CD14-positive monocyte (primary cell): ENCODE measurements at regions not wholly inside any gene's neighbourhood (a gene's known extent, or its start where the extent isn't known, plus 50 kb on each side); places are given as distances from the start of the nearest gene placed in this dataset.
A peak's percentile ranks its signal among the peaks of the same experiment; 100 is the strongest.

Source experiments
- DNase-seq, 3 donors: peaks; one replicate each; pipeline ENCODE4 v3.0.0-alpha.2; 2011 to 2022
- H2AFZ ChIP-seq: 2 replicates; pipeline ENCODE4 v1.6.0; 2012; ENCODE audit warnings: mild to moderate bottlenecking, low read depth, low read length, inconsistent platforms; ENCODE audit not compliant: insufficient read depth, poor library complexity, severe bottlenecking
- H3K27ac ChIP-seq, 2 donors: 1 replicate in 1 of 2; 2 replicates in 1 of 2; pipeline ENCODE4 v1.5.1; 2012 to 2013; ENCODE audit warnings: low read length in 2 of 2, control low read depth in 1 of 2, inconsistent platforms in 1 of 2, low read depth in 1 of 2, mild to moderate bottlenecking in 1 of 2
- H3K27me3 ChIP-seq, 2 donors: one replicate each; pipeline versions ENCODE4 v1.6.0 to v1.6.1; 2011 to 2013; ENCODE audit warnings: low read length in 2 of 2; ENCODE audit not compliant: control insufficient read depth in 2 of 2, insufficient read depth in 2 of 2
- H3K36me3 ChIP-seq, 2 donors: replicated peaks in 1 of 2; 1 replicate in 1 of 2; 2 replicates in 1 of 2; pipeline versions ENCODE4 v1.5.1 to v1.6.1; 2012 to 2013; ENCODE audit warnings: low read length in 2 of 2, control low read depth in 1 of 2, inconsistent platforms in 1 of 2, mild to moderate bottlenecking in 1 of 2; ENCODE audit not compliant: insufficient read depth in 2 of 2, control insufficient read depth in 1 of 2
- H3K4me1 ChIP-seq, 2 donors: 1 replicate in 1 of 2; 2 replicates in 1 of 2; pipeline versions ENCODE4 v1.5.1 to v1.6.1; 2012 to 2013; ENCODE audit warnings: low read length in 2 of 2, control low read depth in 1 of 2, inconsistent platforms in 1 of 2, mild to moderate bottlenecking in 1 of 2, moderate library complexity in 1 of 2; ENCODE audit not compliant: insufficient read depth in 2 of 2, control insufficient read depth in 1 of 2
- H3K4me2 ChIP-seq: replicated peaks from 2 replicates; pipeline ENCODE3; 2012; ENCODE audit warnings: low read length, moderate library complexity, mild to moderate bottlenecking; ENCODE audit not compliant: poor library complexity, severe bottlenecking; ENCODE audit errors: extremely low read depth
- H3K4me3 ChIP-seq, 3 experiments: fragments of 200-600 bp in 1 of 3; sonication (generic) in 1 of 3; replicated peaks in 1 of 3; 1 replicate in 2 of 3; 2 replicates in 1 of 3; pipeline ENCODE4 v1.5.1; 2011 to 2013; ENCODE audit warnings: low read length in 3 of 3, mild to moderate bottlenecking in 3 of 3, control low read depth in 2 of 3, low read depth in 2 of 3, inconsistent platforms in 1 of 3, moderate library complexity in 1 of 3
- H3K79me2 ChIP-seq: 2 replicates; pipeline ENCODE4 v1.6.0; 2012; ENCODE audit warnings: mild to moderate bottlenecking, control low read depth, inconsistent platforms, low read length, moderate library complexity; ENCODE audit not compliant: insufficient read depth
- H3K9ac ChIP-seq: 2 replicates; pipeline ENCODE4 v1.6.0; 2017; ENCODE audit warnings: low read length, mild to moderate bottlenecking; ENCODE audit not compliant: insufficient read depth, poor library complexity, severe bottlenecking
- H3K9me3 ChIP-seq, 2 donors: replicated peaks in 1 of 2; 1 replicate in 1 of 2; 2 replicates in 1 of 2; pipeline versions ENCODE4 v1.5.1 to v1.6.1; 2012 to 2013; ENCODE audit warnings: low read length in 2 of 2, control low read depth in 1 of 2; ENCODE audit not compliant: control insufficient read depth in 1 of 2, insufficient read depth in 1 of 2
- H4K20me1 ChIP-seq: 2 replicates; pipeline ENCODE4 v1.6.0; 2012; ENCODE audit warnings: mild to moderate bottlenecking, low read length, control low read depth, moderate library complexity; ENCODE audit not compliant: insufficient read depth
- H3K27ac Mint-ChIP-seq, 7 donors: one replicate each; pipeline ENCODE4 v1.8.0; 2020; ENCODE audit warnings: mild to moderate bottlenecking in 7 of 7, mixed read lengths in 7 of 7, moderate library complexity in 6 of 7, inconsistent platforms in 2 of 7
- H3K27me3 Mint-ChIP-seq, 3 donors: one replicate each; pipeline ENCODE4 v1.8.0; 2021 to 2022; ENCODE audit warnings: low read depth in 3 of 3, mild to moderate bottlenecking in 3 of 3, mixed read lengths in 3 of 3, moderate library complexity in 3 of 3, inconsistent platforms in 1 of 3
- H3K36me3 Mint-ChIP-seq, 2 donors: one replicate each; pipeline ENCODE4 v1.8.0; 2020; ENCODE audit warnings: mixed read lengths in 2 of 2, inconsistent platforms in 1 of 2, mild to moderate bottlenecking in 1 of 2
- H3K4me1 Mint-ChIP-seq: one replicate; pipeline ENCODE4 v1.8.0; 2020; ENCODE audit warnings: mild to moderate bottlenecking, mixed read lengths
- H3K4me3 Mint-ChIP-seq, 2 donors: one replicate each; pipeline ENCODE4 v1.8.0; 2020; ENCODE audit warnings: mild to moderate bottlenecking in 2 of 2, mixed read lengths in 2 of 2, moderate library complexity in 1 of 2
- H3K9me3 Mint-ChIP-seq, 7 donors: one replicate each; pipeline ENCODE4 v1.8.0; 2020 to 2022; ENCODE audit warnings: mixed read lengths in 7 of 7, mild to moderate bottlenecking in 6 of 7, moderate library complexity in 6 of 7, inconsistent platforms in 2 of 7
- CTCF ChIP-seq: fragments of 200-600 bp; IDR thresholded peaks from one replicate; pipeline ENCODE4 v1.8.0; 2022; ENCODE audit warnings: antibody characterized with exemption, mild to moderate bottlenecking
- WGBS: methylation state at CpG from one replicate; pipeline ENCODE4 v1.1.5; 2013; ENCODE audit warnings: missing lambda C conversion rate; ENCODE audit not compliant: insufficient coverage; 5-methylcytosine and 5-hydroxymethylcytosine counted together
- intact Hi-C, 2 donors: fragments of 100-400 bp; cut with micrococcal nuclease; formaldehyde crosslinking; loops; one replicate each; pipeline versions ENCODE4 v1.15.0 to v1.15.1; 2023

DNA sequence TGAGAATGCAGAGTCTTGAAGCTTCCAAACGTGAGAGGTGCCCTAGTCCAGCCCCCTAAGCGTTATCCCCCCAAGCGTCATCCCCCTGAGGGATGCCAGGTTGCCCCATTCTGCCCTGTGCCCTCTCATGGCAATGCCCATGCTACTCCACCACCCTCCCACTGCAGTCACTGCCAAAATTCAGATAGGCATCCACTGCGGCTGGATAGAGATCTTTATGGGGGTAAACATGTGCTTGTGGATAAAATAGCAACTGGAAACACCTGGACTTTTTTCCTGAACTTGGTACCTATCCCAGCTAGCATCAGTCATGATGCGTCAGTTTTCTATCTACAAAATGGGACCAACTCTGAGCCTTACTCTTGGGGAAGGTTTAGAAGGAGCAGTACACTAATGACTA is 92.7 kb upstream of the HOXC13 start:
- Histone ChIP-seq H3K79me2 (no peaks in the 10 kb centered on the region), H3K9ac (no peak overlapping the region), H3K27me3 (peaks cover 15 to 44% of the 10 kb centered on the region in 2 donors), H3K4me2 (no peak overlapping the region), H4K20me1 (no peaks in the 10 kb centered on the region), H3K4me3 (no peak overlapping the region), H3K27ac (no peak overlapping the region), H3K36me3 (no peaks in the 10 kb centered on the region), H3K9me3 (no peaks in the 10 kb centered on the region), H3K4me1 (no peaks in the 10 kb centered on the region), H2AFZ (no peak overlapping the region)
- Mint-ChIP-seq H3K9me3 (peaks cover 0 to 3% (median 0%) of the 10 kb centered on the region in 7 donors), H3K27me3 (peaks cover 33 to 61% (median 39%) of the 10 kb centered on the region in 3 donors), H3K4me1 (no peaks in the 10 kb centered on the region), H3K27ac (no peak overlapping the region), H3K36me3 (no peaks in the 10 kb centered on the region), H3K4me3 (no peak overlapping the region)
- TF ChIP-seq CTCF, result no peak
- intact Hi-C loops, result no loop called here
- DNase-seq, result no peak
- WGBS, result 74% methylated on average over 4 of the region's 5 CpGs

DNA sequence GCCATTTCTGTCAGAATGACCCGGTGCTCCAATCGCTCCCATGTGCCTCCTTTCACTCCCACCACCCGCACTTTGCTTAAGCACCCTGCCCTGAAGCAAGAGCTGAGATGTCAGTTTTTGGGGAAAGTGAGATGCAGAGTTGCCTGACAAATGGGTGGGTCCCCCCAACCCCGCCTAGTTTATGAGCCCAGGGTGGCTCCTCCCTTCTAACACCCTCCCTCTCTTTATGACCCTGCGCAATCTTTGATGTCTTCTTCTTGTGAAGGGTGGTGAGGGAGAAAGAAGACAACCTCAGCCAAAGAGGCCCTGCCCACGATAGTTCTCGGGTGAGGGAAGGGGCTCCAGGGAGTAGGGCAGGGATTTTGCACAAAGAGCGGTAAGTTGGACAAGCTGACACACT is 89.5 kb upstream of the HOXC13 start:
- TF ChIP-seq CTCF, result no peak
- Mint-ChIP-seq H3K4me1 (no peaks in the 10 kb centered on the region), H3K36me3 (no peaks in the 10 kb centered on the region), H3K27ac (peak overlapping the region in 1 of 7 donors; percentile 47), H3K4me3 (peak overlapping the region in 1 of 2 donors; percentile 16), H3K27me3 (peaks cover 35 to 54% (median 35%) of the 10 kb centered on the region in 3 donors), H3K9me3 (peaks cover 0 to 2% (median 0%) of the 10 kb centered on the region in 7 donors)
- WGBS, result 50% methylated on average over 2 of the region's 8 CpGs
- Histone ChIP-seq H3K4me3 (no peak overlapping the region), H4K20me1 (no peaks in the 10 kb centered on the region), H3K79me2 (no peaks in the 10 kb centered on the region), H3K9me3 (no peaks in the 10 kb centered on the region), H2AFZ (no peak overlapping the region), H3K27me3 (peaks cover 18 to 36% of the 10 kb centered on the region in 2 donors), H3K27ac (no peak overlapping the region), H3K4me1 (no peaks in the 10 kb centered on the region), H3K4me2 (no peak overlapping the region), H3K36me3 (no peaks in the 10 kb centered on the region), H3K9ac (no peak overlapping the region)
- intact Hi-C loops, result no loop called here
- DNase-seq, result no peak
